GM23248 (cell line): ENCODE measurements at regions not wholly inside any gene's neighbourhood (a gene's known extent, or its start where the extent isn't known, plus 50 kb on each side); places are given as distances from the start of the nearest gene placed in this dataset.

ENCODE experiments used
- DNase-seq: peaks from one replicate; pipeline ENCODE4 v3.0.0-alpha.2; 2015
- H2AFZ ChIP-seq: fragments of 200-600 bp; sonication (generic); 2 replicates; pipeline ENCODE4 v1.6.1; 2016; ENCODE audit warnings: antibody characterized with exemption
- H3F3A ChIP-seq: fragments of 200-600 bp; sonication (generic); 2 replicates; pipeline ENCODE4 v1.6.1; 2016; ENCODE audit warnings: mild to moderate bottlenecking, antibody characterized with exemption, mixed run types; ENCODE audit not compliant: insufficient read depth
- H3K27ac ChIP-seq: fragments of 200-600 bp; sonication (generic); 2 replicates; pipeline ENCODE4 v1.5.1; 2016; ENCODE audit warnings: mild to moderate bottlenecking
- H3K27me3 ChIP-seq: fragments of 200-600 bp; sonication (generic); replicated peaks from 2 replicates; pipeline ENCODE4 v1.6.1; 2016; ENCODE audit warnings: mild to moderate bottlenecking; ENCODE audit not compliant: insufficient read depth
- H3K36me3 ChIP-seq: fragments of 200-600 bp; sonication (generic); 2 replicates; pipeline ENCODE4 v1.6.1; 2016; ENCODE audit warnings: low read depth, mild to moderate bottlenecking
- H3K4me1 ChIP-seq: fragments of 200-600 bp; sonication (generic); 2 replicates; pipeline ENCODE4 v1.6.1; 2016; ENCODE audit warnings: mild to moderate bottlenecking; ENCODE audit not compliant: insufficient read depth
- H3K4me2 ChIP-seq: fragments of 200-600 bp; sonication (generic); one replicate; pipeline ENCODE4 v1.6.1; 2016; ENCODE audit warnings: mild to moderate bottlenecking; ENCODE audit not compliant: unreplicated experiment
- H3K4me3 ChIP-seq: fragments of 200-600 bp; sonication (generic); 2 replicates; pipeline ENCODE4 v1.5.1; 2016; ENCODE audit warnings: mild to moderate bottlenecking
- H3K79me2 ChIP-seq: fragments of 200-600 bp; sonication (generic); 2 replicates; pipeline ENCODE4 v1.6.1; 2016; ENCODE audit warnings: mild to moderate bottlenecking; ENCODE audit not compliant: insufficient read depth
- H3K9ac ChIP-seq: fragments of 200-600 bp; sonication (generic); 2 replicates; pipeline ENCODE4 v1.6.1; 2016; ENCODE audit warnings: mild to moderate bottlenecking
- H3K9me2 ChIP-seq: fragments of 200-600 bp; sonication (generic); 2 replicates; pipeline ENCODE4 v1.6.1; 2016; ENCODE audit warnings: mixed run types, mild to moderate bottlenecking, moderate library complexity; ENCODE audit not compliant: insufficient read depth
- H3K9me3 ChIP-seq: fragments of 200-600 bp; sonication (generic); one replicate; pipeline ENCODE4 v1.6.1; 2017; ENCODE audit warnings: low read depth
- H4K20me1 ChIP-seq: fragments of 200-600 bp; sonication (generic); 2 replicates; pipeline ENCODE4 v1.6.0; 2016; ENCODE audit not compliant: insufficient read depth
- EZH2 ChIP-seq: fragments of 200-600 bp; sonication (generic); IDR thresholded peaks from 2 replicates; pipeline ENCODE4 v1.6.1; 2018; ENCODE audit warnings: antibody characterized with exemption, mild to moderate bottlenecking; ENCODE audit not compliant: insufficient read depth, poor library complexity, severe bottlenecking
- EZH2phosphoT487 ChIP-seq: fragments of 200-600 bp; sonication (generic); IDR thresholded peaks from 2 replicates; pipeline ENCODE4 v1.6.1; 2018; ENCODE audit warnings: antibody characterized with exemption, moderate library complexity, mild to moderate bottlenecking, low read depth; ENCODE audit not compliant: insufficient read depth
- WGBS, 2 experiments: methylation state at CpG; one replicate each; pipeline ENCODE4 v1.1.6; 2015 to 2017; ENCODE audit warnings: low lambda C conversion rate in 2 of 2, low coverage in 1 of 2; ENCODE audit errors: missing lambda C conversion rate in 2 of 2; 5-methylcytosine and 5-hydroxymethylcytosine counted together
- in situ Hi-C: fragments of 300-500 bp; cut with MboI; formaldehyde crosslinking; loops from 2 replicates; pipeline ENCODE4 v1.15.0; 2020

- no peak for DNase-seq
- H3K4me1 ChIP-seq, result no peaks in the 10 kb centered on the region
- no peak overlapping the region for H3K9ac ChIP-seq
- TF ChIP-seq EZH2phosphoT487 (no peak), EZH2 (no peak)
- no peaks in the 10 kb centered on the region for H4K20me1 ChIP-seq
- no peaks in the 10 kb centered on the region for H3K27me3 ChIP-seq
- H3K36me3 ChIP-seq, result no peaks in the 10 kb centered on the region
- 18 to 20% methylated on average over 2 of the region's 2 CpGs for WGBS, 2 experiments
- no peak overlapping the region for H3K27ac ChIP-seq
- no peak overlapping the region for H2AFZ ChIP-seq
- no peak overlapping the region for H3K4me2 ChIP-seq
- H3K9me3 ChIP-seq, result no peaks in the 10 kb centered on the region
- no peaks in the 10 kb centered on the region for H3K9me2 ChIP-seq
- in situ Hi-C loops, result no loop called here
- no peaks in the 10 kb centered on the region for H3K79me2 ChIP-seq
- no peak overlapping the region for H3K4me3 ChIP-seq
- H3F3A ChIP-seq, result no peaks in the 10 kb centered on the region
Measured at GRCh38 chr4:187321711-187322110, 598.1 kb upstream of the FAT1 start.

GRCh38 chr4:187332141-187332540 is 608.5 kb upstream of the FAT1 start:
- no peak overlapping the region for H3K4me2 ChIP-seq
- no peaks in the 10 kb centered on the region for H3K4me1 ChIP-seq
- no peaks in the 10 kb centered on the region for H3K79me2 ChIP-seq
- no peak overlapping the region for H3K9ac ChIP-seq
- no peaks in the 10 kb centered on the region for H4K20me1 ChIP-seq
- H3K36me3 ChIP-seq, result no peaks in the 10 kb centered on the region
- 26 to 28% methylated on average over 7 of the region's 7 CpGs for WGBS, 2 experiments
- no peak overlapping the region for H3K27ac ChIP-seq
- no peak for DNase-seq
- in situ Hi-C loops, result no loop called here
- TF ChIP-seq EZH2 (no peak), EZH2phosphoT487 (no peak)
- H2AFZ ChIP-seq, result no peak overlapping the region
- H3K9me2 ChIP-seq, result no peaks in the 10 kb centered on the region
- no peaks in the 10 kb centered on the region for H3K9me3 ChIP-seq
- no peak overlapping the region for H3K4me3 ChIP-seq
- H3K27me3 ChIP-seq, result no peaks in the 10 kb centered on the region
- no peaks in the 10 kb centered on the region for H3F3A ChIP-seq

DNA sequence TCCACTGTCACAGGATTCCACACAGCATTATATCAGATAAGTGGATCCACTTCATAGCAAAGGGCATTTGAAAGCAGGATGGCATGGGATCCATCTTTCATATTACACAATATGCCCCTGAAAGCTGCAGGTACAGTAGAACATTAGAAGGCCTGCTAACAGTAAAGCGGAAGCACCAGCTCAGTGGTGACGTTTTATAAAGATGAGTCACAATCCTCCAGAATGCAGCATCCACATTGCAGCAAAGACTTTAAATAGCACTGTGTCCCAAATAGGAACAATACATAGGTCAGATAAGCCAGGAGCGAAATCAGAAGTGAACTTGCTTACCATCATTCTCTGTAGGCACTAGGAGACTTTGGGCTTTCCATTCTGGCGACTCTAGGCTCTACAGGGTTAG is 609.5 kb upstream of the FAT1 start:
- Histone ChIP-seq H3K4me1 (no peaks in the 10 kb centered on the region), H3K4me2 (no peak overlapping the region), H3K9me3 (no peaks in the 10 kb centered on the region), H3K27me3 (no peaks in the 10 kb centered on the region), H4K20me1 (no peaks in the 10 kb centered on the region), H3K9ac (no peak overlapping the region), H2AFZ (no peak overlapping the region), H3K36me3 (no peaks in the 10 kb centered on the region), H3K79me2 (no peaks in the 10 kb centered on the region), H3K27ac (no peak overlapping the region), H3K4me3 (no peak overlapping the region), H3F3A (no peaks in the 10 kb centered on the region), H3K9me2 (no peaks in the 10 kb centered on the region)
- in situ Hi-C loops, result no loop called here
- WGBS, 2 experiments, result 23 to 39% methylated on average over 4 of the region's 4 CpGs
- TF ChIP-seq EZH2phosphoT487, result no peak
- no peak for TF ChIP-seq EZH2
- no peak for DNase-seq

GRCh38 chr4:187335339-187335738 is 611.7 kb upstream of the FAT1 start:
- Histone ChIP-seq H3K9me3 (no peaks in the 10 kb centered on the region), H3K4me1 (no peaks in the 10 kb centered on the region), H3F3A (no peaks in the 10 kb centered on the region), H3K27me3 (no peaks in the 10 kb centered on the region), H3K4me2 (no peak overlapping the region), H3K79me2 (no peaks in the 10 kb centered on the region), H3K27ac (no peak overlapping the region), H3K9me2 (no peaks in the 10 kb centered on the region), H3K36me3 (no peaks in the 10 kb centered on the region), H2AFZ (no peak overlapping the region), H3K9ac (no peak overlapping the region), H4K20me1 (no peaks in the 10 kb centered on the region), H3K4me3 (no peak overlapping the region)
- 47 to 51% methylated on average over 13 of the region's 13 CpGs for WGBS, 2 experiments
- TF ChIP-seq EZH2, result no peak
- no peak for TF ChIP-seq EZH2phosphoT487
- no peak for DNase-seq
- in situ Hi-C loops, result no loop called here

- no peak for TF ChIP-seq EZH2phosphoT487
- no peak for TF ChIP-seq EZH2
- H3K4me1 ChIP-seq, result no peaks in the 10 kb centered on the region
- no peaks in the 10 kb centered on the region for H4K20me1 ChIP-seq
- H3K9ac ChIP-seq, result no peak overlapping the region
- no peak overlapping the region for H3K4me2 ChIP-seq
- in situ Hi-C loops, result no loop called here
- H3K79me2 ChIP-seq, result no peaks in the 10 kb centered on the region
- no peak overlapping the region for H3K4me3 ChIP-seq
- WGBS, 2 experiments, result 9 to 13% methylated on average over 3 of the region's 3 CpGs
- no peak for DNase-seq
- no peaks in the 10 kb centered on the region for H3K9me3 ChIP-seq
- no peak overlapping the region for H2AFZ ChIP-seq
- H3K9me2 ChIP-seq, result no peaks in the 10 kb centered on the region
- no peaks in the 10 kb centered on the region for H3F3A ChIP-seq
- no peaks in the 10 kb centered on the region for H3K27me3 ChIP-seq
- no peaks in the 10 kb centered on the region for H3K36me3 ChIP-seq
- H3K27ac ChIP-seq, result no peak overlapping the region
Measured at GRCh38 chr4:187354740-187355139, 631.1 kb upstream of the FAT1 start.
